GM12892 (cell line): ENCODE measurements at regions not wholly inside any gene's neighbourhood (a gene's known extent, or its start where the extent isn't known, plus 50 kb on each side); places are given as distances from the start of the nearest gene placed in this dataset.

ENCODE experiments used
- POLR2A ChIP-seq: IDR thresholded peaks from 2 replicates; pipeline ENCODE4 v1.6.1; 2011; ENCODE audit warnings: low read depth, low read length, control low read depth
- POLR2AphosphoS5 ChIP-seq: IDR thresholded peaks from 2 replicates; pipeline ENCODE4 v1.6.1; 2011; ENCODE audit warnings: low read depth, low read length, control low read depth

DNA sequence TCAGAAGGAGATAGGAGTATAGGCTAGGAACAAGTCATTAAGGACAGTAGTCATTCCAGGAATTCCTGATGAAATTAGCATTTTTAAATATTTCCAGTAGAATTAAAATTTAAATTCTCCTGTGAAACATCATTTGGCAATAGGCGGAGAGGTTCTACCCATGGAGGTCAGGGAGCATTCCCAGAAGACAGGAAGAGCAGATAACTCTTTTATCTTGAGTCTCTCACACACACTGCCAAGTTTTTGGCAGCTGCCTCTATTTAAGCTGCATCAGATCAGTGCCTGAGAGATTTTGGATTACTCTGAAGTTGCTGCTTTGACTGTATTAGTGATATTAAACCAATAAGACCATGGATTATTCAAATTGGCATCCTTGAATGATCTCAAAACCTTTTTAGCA lies 714.7 kb downstream of the EPHA4 start:
- TF ChIP-seq POLR2AphosphoS5 = no peak
- TF ChIP-seq POLR2A = no peak
